IMR-90 (cell line): ENCODE measurements at regions not wholly inside any gene's neighbourhood (a gene's known extent, or its start where the extent isn't known, plus 50 kb on each side); places are given as distances from the start of the nearest gene placed in this dataset.

ENCODE experiments used
- ATAC-seq: fragments of 200-7000 bp; cut with Tn5 transposase; 2 replicates; pipeline ENCODE4 v1.9.1; 2020; ENCODE audit warnings: low read depth, mild to moderate bottlenecking, moderate library complexity
- BruUV-seq: library from RNA; stranded (reverse); fragments of 400-500 nt; replicated peaks from 2 replicates; lab custom pipeline; 2021; lab: Mats Ljungman, UMichigan
- CTCF ChIA-PET: fragments of 300-600 bp; formaldehyde crosslinking; extraction: SDS; loops from one replicate; lab custom pipeline; 2021; ENCODE audit warnings: antibody characterized with exemption; lab: Yijun Ruan, JAX
- POLR2A ChIA-PET: fragments of 300-600 bp; sonication (Branson Sonifier 250); formaldehyde crosslinking; loops from one replicate; lab custom pipeline; 2022; ENCODE audit warnings: antibody characterized with exemption; ENCODE audit not compliant: unreplicated experiment; lab: Charles Lee
- DNase-seq: peaks from one replicate; pipeline ENCODE4 v3.0.0; 2013
- H2AFZ ChIP-seq: replicated peaks from 2 replicates; pipeline ENCODE3; 2013; ENCODE audit warnings: low read length, mild to moderate bottlenecking; ENCODE audit not compliant: poor library complexity
- H2AK5ac ChIP-seq: 2 replicates; pipeline ENCODE4 v1.6.1; 2013; ENCODE audit warnings: low read depth, low read length, inconsistent platforms
- H2AK9ac ChIP-seq: replicated peaks from 2 replicates; pipeline ENCODE3; 2013; ENCODE audit warnings: mild to moderate bottlenecking, low read depth, low read length, moderate library complexity; ENCODE audit not compliant: poor library complexity
- H2BK120ac ChIP-seq: 2 replicates; pipeline ENCODE4 v1.6.1; 2013; ENCODE audit warnings: low read depth, low read length, inconsistent platforms
- H2BK15ac ChIP-seq: 3 replicates; pipeline ENCODE4 v1.6.1; 2013; ENCODE audit warnings: low read depth, low read length, inconsistent platforms
- H2BK20ac ChIP-seq: 2 replicates; pipeline ENCODE4 v1.6.1; 2013; ENCODE audit warnings: low read depth, mild to moderate bottlenecking, inconsistent platforms, low read length, moderate library complexity
- H2BK5ac ChIP-seq: 2 replicates; pipeline ENCODE4 v1.6.1; 2013; ENCODE audit warnings: mild to moderate bottlenecking, low read depth, low read length, inconsistent platforms; ENCODE audit not compliant: poor library complexity, severe bottlenecking
- H3K14ac ChIP-seq: replicated peaks from 2 replicates; pipeline ENCODE4 v1.6.1; 2013; ENCODE audit warnings: low read depth, low read length, inconsistent platforms
- H3K18ac ChIP-seq: 2 replicates; pipeline ENCODE4 v1.6.1; 2013; ENCODE audit warnings: low read depth, low read length, control low read depth
- H3K23ac ChIP-seq: 2 replicates; pipeline ENCODE4 v1.6.1; 2013; ENCODE audit warnings: low read depth, low read length, inconsistent platforms
- H3K27ac ChIP-seq: 2 replicates; pipeline ENCODE4 v1.5.1; 2013; ENCODE audit warnings: mild to moderate bottlenecking, control low read depth, low read length; ENCODE audit not compliant: insufficient read depth
- H3K27me3 ChIP-seq: 2 replicates; pipeline ENCODE4 v1.6.1; 2013; ENCODE audit warnings: low read length; ENCODE audit not compliant: control insufficient read depth, insufficient read depth
- H3K36me3 ChIP-seq: 2 replicates; pipeline ENCODE4 v1.6.1; 2013; ENCODE audit warnings: low read length, mixed read lengths; ENCODE audit not compliant: control insufficient read depth, insufficient read depth
- H3K4ac ChIP-seq: 2 replicates; pipeline ENCODE4 v1.6.1; 2013; ENCODE audit warnings: low read depth, low read length, inconsistent platforms
- H3K4me1 ChIP-seq: 2 replicates; pipeline ENCODE4 v1.6.1; 2013; ENCODE audit warnings: low read length, mixed read lengths; ENCODE audit not compliant: control insufficient read depth, insufficient read depth
- H3K4me2 ChIP-seq: 2 replicates; pipeline ENCODE4 v1.6.1; 2013; ENCODE audit warnings: low read depth, mild to moderate bottlenecking, control low read depth, low read length, moderate library complexity
- H3K4me3 ChIP-seq: 2 replicates; pipeline ENCODE4 v1.5.1; 2013; ENCODE audit warnings: low read depth, mild to moderate bottlenecking, control low read depth, low read length, moderate library complexity; ENCODE audit not compliant: insufficient read depth
- H3K56ac ChIP-seq: 2 replicates; pipeline ENCODE4 v1.6.1; 2013; ENCODE audit warnings: low read length, inconsistent platforms; ENCODE audit not compliant: insufficient read depth; ENCODE audit errors: extremely low read depth
- H3K79me1 ChIP-seq, 2 experiments: 2 replicates each; pipeline ENCODE4 v1.6.1; 2013; ENCODE audit warnings: low read length in 2 of 2, inconsistent platforms in 1 of 2, low read depth in 1 of 2
- H3K9ac ChIP-seq: 2 replicates; pipeline ENCODE4 v1.6.1; 2013; ENCODE audit warnings: low read depth, low read length, control low read depth
- H3K9me1 ChIP-seq: 2 replicates; pipeline ENCODE4 v1.6.1; 2013; ENCODE audit warnings: low read length, inconsistent platforms; ENCODE audit not compliant: insufficient read depth
- H3K9me3 ChIP-seq: 2 replicates; pipeline ENCODE4 v1.6.1; 2013; ENCODE audit warnings: low read length; ENCODE audit not compliant: control insufficient read depth, insufficient read depth
- H4K20me1 ChIP-seq: 2 replicates; pipeline ENCODE4 v1.6.1; 2013; ENCODE audit warnings: low read length, inconsistent platforms; ENCODE audit not compliant: insufficient read depth
- H4K5ac ChIP-seq: 2 replicates; pipeline ENCODE4 v1.6.1; 2013; ENCODE audit warnings: mild to moderate bottlenecking, low read depth, low read length, control low read depth
- H4K8ac ChIP-seq, 2 experiments: 2 replicates each; pipeline ENCODE4 v1.6.1; 2013; ENCODE audit warnings: low read depth in 2 of 2, low read length in 2 of 2, control low read depth in 1 of 2, inconsistent platforms in 1 of 2
- H4K91ac ChIP-seq: 2 replicates; pipeline ENCODE4 v1.6.1; 2013; ENCODE audit warnings: low read depth, low read length, inconsistent platforms; ENCODE audit not compliant: insufficient read depth
- RFX5 ChIP-seq: IDR thresholded peaks from 2 replicates; pipeline ENCODE4 v1.8.0; 2012; ENCODE audit warnings: low read depth, mild to moderate bottlenecking, low read length, moderate library complexity
- WGBS, 2 experiments: methylation state at CpG; one replicate each; pipeline versions ENCODE4 v1.1.5 to v1.1.7; 2013; ENCODE audit warnings: missing lambda C conversion rate in 2 of 2; ENCODE audit not compliant: insufficient read length in 1 of 2; ENCODE audit errors: extremely low coverage in 2 of 2; 5-methylcytosine and 5-hydroxymethylcytosine counted together
- dilution Hi-C: fragments of 300-500 bp; cut with HindIII; formaldehyde crosslinking; loops from one replicate; pipeline ENCODE4 v1.14.3; 2018; ENCODE audit warnings: low sequenced_read_pairs; ENCODE audit not compliant: unreplicated experiment
- in situ Hi-C: fragments of 300-500 bp; cut with MboI; formaldehyde crosslinking; loops from 3 replicates; pipeline ENCODE4 v1.14.3; 2019; ENCODE audit warnings: low sequenced_read_pairs, inconsistent platforms, mixed read lengths
- intact Hi-C: fragments of 100-400 bp; cut with micrococcal nuclease; formaldehyde crosslinking; loops from 2 replicates; pipeline ENCODE4 v1.10.0; 2022

GRCh38 chr10:128189176-128189575, 63.0 kb upstream of the MKI67 start:
- intact Hi-C loops: no loop called here
- no peak for TF ChIP-seq RFX5
- Histone ChIP-seq H3K9me3 (no peaks in the 10 kb centered on the region), H3K4me2 (no peak overlapping the region), H4K20me1 (no peaks in the 10 kb centered on the region), H2AFZ (no peak overlapping the region), H3K18ac (no peak overlapping the region), H3K56ac (no peak overlapping the region), H3K9ac (no peak overlapping the region), H3K27ac (no peak overlapping the region), H2AK9ac (no peak overlapping the region), H3K27me3 (no peaks in the 10 kb centered on the region), H2BK5ac (no peak overlapping the region), H3K14ac (no peak overlapping the region), H3K4ac (no peak overlapping the region), H2BK15ac (no peak overlapping the region), H2AK5ac (no peak overlapping the region), H3K23ac (no peak overlapping the region), H3K4me1 (no peaks in the 10 kb centered on the region), H3K79me1 (no peaks in the 10 kb centered on the region), H2BK20ac (no peak overlapping the region), H4K5ac (no peak overlapping the region), H3K36me3 (no peaks in the 10 kb centered on the region), H3K9me1 (no peaks in the 10 kb centered on the region), H4K8ac (no peak overlapping the region), H4K91ac (no peak overlapping the region), H2BK120ac (no peak overlapping the region), H3K4me3 (no peak overlapping the region)
- POLR2A ChIA-PET: no interaction called here
- in situ Hi-C loops: no loop called here
- dilution Hi-C loops: no loop called here
- no CpG with 5 or more reads among the region's 4 CpGs for WGBS, 2 experiments
- no peak for DNase-seq
- no peak for ATAC-seq
- no TSS peak for BruUV-seq
- CTCF ChIA-PET: no interaction called here
